K562 (cell line): ENCODE measurements at regions not wholly inside any gene's neighbourhood (a gene's known extent, or its start where the extent isn't known, plus 50 kb on each side); places are given as distances from the start of the nearest gene placed in this dataset.

Experiments
- BRCA1 ChIP-seq, 2 experiments: fragments of 450-650 bp in 1 of 2; sonication (generic) in 1 of 2; formaldehyde crosslinking in 1 of 2; IDR thresholded peaks; 2 replicates each; pipeline versions ENCODE4 v1.5.0 to v1.6.1; 2017 to 2020; ENCODE audit warnings: mild to moderate bottlenecking in 1 of 2, missing genetic modification reagents in 1 of 2
- CC2D1A ChIP-seq: fragments of 450-650 bp; IDR thresholded peaks from 2 replicates; pipeline ENCODE4 v1.6.1; 2017; ENCODE audit warnings: mild to moderate bottlenecking
- EHMT2 ChIP-seq: fragments of 450-650 bp; IDR thresholded peaks from 2 replicates; pipeline ENCODE4 v1.6.1; 2018; ENCODE audit warnings: antibody characterized with exemption
- HDAC3 ChIP-seq: fragments of 450-650 bp; IDR thresholded peaks from 2 replicates; pipeline ENCODE4 v1.6.1; 2018; ENCODE audit warnings: borderline replicate concordance, mild to moderate bottlenecking, moderate library complexity; ENCODE audit not compliant: partially characterized antibody
- NR4A1 ChIP-seq, 2 experiments: fragments of 250-450 bp in 1 of 2; fragments of 450-650 bp in 1 of 2; sonication (Bioruptor Pico) in 1 of 2; IDR thresholded peaks; 2 replicates each; pipeline versions ENCODE4 v1.4.0 to v1.6.1; 2016 to 2020; ENCODE audit warnings: mild to moderate bottlenecking in 2 of 2, missing compliant biosample characterization in 1 of 2, missing genetic modification characterization in 1 of 2, moderate library complexity in 1 of 2
- PHF21A ChIP-seq: fragments of 450-650 bp; IDR thresholded peaks from 2 replicates; pipeline ENCODE4 v1.6.1; 2017; ENCODE audit warnings: low read depth, borderline replicate concordance
- RFX1 ChIP-seq: fragments of 450-650 bp; IDR thresholded peaks from 2 replicates; pipeline ENCODE4 v1.6.1; 2016; ENCODE audit warnings: mild to moderate bottlenecking, moderate library complexity
- SIX5 ChIP-seq, 2 experiments: IDR thresholded peaks; 2 replicates each; pipeline ENCODE4 v1.6.1; 2011; ENCODE audit warnings: low read length in 2 of 2, borderline replicate concordance in 1 of 2, low read depth in 1 of 2, mild to moderate bottlenecking in 1 of 2, moderate library complexity in 1 of 2; ENCODE audit not compliant: insufficient read depth in 1 of 2
- SMAD3 ChIP-seq: fragments of 450-650 bp; formaldehyde crosslinking; conservative IDR thresholded peaks from 2 replicates; pipeline ENCODE4 v1.4.0; 2020; ENCODE audit warnings: mild to moderate bottlenecking
- SMARCC2 ChIP-seq: fragments of 450-650 bp; IDR thresholded peaks from 2 replicates; pipeline ENCODE4 v1.6.1; 2017; ENCODE audit warnings: antibody characterized with exemption, moderate library complexity, mild to moderate bottlenecking, low read depth
- TF ChIP-seq, protein P1 (sequence below), 2 experiments: fragments of 450-650 bp; formaldehyde crosslinking in 1 of 2; IDR thresholded peaks; 2 replicates each; pipeline versions ENCODE4 v1.4.0 to v1.6.1; 2014 to 2020; ENCODE audit warnings: mild to moderate bottlenecking in 2 of 2, borderline replicate concordance in 1 of 2, low read depth in 1 of 2
- TF ChIP-seq, protein P2 (sequence below): fragments of 250-450 bp; sonication (Bioruptor Pico); IDR thresholded peaks from 2 replicates; pipeline ENCODE4 v1.8.0; 2021; ENCODE audit warnings: mild to moderate bottlenecking, moderate library complexity
- TF ChIP-seq, protein P3 (sequence below): fragments of 450-650 bp; IDR thresholded peaks from 2 replicates; pipeline ENCODE4 v1.6.1; 2017; ENCODE audit warnings: mild to moderate bottlenecking, moderate library complexity

DNA sequence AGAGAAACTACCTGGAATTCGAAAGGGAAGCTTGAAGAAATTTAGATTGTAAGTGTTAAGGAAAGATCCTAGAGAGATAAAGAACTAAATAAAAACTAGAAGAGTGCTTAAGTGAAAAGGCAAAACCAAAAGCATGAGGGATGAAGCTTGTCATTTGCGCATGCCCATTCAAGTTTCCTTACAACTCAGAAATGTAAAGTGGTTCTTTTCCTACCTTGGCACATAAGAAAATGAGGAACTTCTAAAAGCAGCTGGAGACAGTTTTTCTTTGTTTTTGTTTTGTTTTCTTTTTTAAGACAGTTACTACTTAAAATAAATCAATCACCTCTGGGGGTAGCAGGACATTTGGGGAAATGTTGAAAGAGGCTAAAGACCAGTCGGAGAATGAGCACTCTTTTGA lies 1304.4 kb upstream of the PCDH7 start (continued):
- TF ChIP-seq, protein P1, sequence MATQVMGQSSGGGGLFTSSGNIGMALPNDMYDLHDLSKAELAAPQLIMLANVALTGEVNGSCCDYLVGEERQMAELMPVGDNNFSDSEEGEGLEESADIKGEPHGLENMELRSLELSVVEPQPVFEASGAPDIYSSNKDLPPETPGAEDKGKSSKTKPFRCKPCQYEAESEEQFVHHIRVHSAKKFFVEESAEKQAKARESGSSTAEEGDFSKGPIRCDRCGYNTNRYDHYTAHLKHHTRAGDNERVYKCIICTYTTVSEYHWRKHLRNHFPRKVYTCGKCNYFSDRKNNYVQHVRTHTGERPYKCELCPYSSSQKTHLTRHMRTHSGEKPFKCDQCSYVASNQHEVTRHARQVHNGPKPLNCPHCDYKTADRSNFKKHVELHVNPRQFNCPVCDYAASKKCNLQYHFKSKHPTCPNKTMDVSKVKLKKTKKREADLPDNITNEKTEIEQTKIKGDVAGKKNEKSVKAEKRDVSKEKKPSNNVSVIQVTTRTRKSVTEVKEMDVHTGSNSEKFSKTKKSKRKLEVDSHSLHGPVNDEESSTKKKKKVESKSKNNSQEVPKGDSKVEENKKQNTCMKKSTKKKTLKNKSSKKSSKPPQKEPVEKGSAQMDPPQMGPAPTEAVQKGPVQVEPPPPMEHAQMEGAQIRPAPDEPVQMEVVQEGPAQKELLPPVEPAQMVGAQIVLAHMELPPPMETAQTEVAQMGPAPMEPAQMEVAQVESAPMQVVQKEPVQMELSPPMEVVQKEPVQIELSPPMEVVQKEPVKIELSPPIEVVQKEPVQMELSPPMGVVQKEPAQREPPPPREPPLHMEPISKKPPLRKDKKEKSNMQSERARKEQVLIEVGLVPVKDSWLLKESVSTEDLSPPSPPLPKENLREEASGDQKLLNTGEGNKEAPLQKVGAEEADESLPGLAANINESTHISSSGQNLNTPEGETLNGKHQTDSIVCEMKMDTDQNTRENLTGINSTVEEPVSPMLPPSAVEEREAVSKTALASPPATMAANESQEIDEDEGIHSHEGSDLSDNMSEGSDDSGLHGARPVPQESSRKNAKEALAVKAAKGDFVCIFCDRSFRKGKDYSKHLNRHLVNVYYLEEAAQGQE (IDR thresholded peaks at IDR 0.05; ENCODE audit: borderline replicate concordance), result no peak
- TF ChIP-seq, protein P1 (CRISPR knock-in tag; IDR thresholded peaks at IDR 0.05; ENCODE audit: low read depth), result no peak
- TF ChIP-seq BRCA1 (IDR thresholded peaks at IDR 0.05) (no peak), BRCA1 (CRISPR knock-in tag; IDR thresholded peaks at IDR 0.05) (no peak), EHMT2 (no peak), SIX5 (IDR thresholded peaks at IDR 0.05; ENCODE audit: borderline replicate concordance in 1 of 2, insufficient read depth in 1 of 2, low read depth in 1 of 2, low read length in 2 of 2) (no peak), CC2D1A (no peak), SMARCC2 (no peak), RFX1 (no peak), PHF21A (no peak), HDAC3 (no peak), NR4A1 (CRISPR knock-in tag; IDR thresholded peaks at IDR 0.05) (no peak), NR4A1 (tag; IDR thresholded peaks at IDR 0.05) (no peak), SMAD3 (CRISPR knock-in tag) (no peak)
- TF ChIP-seq, protein P2, sequence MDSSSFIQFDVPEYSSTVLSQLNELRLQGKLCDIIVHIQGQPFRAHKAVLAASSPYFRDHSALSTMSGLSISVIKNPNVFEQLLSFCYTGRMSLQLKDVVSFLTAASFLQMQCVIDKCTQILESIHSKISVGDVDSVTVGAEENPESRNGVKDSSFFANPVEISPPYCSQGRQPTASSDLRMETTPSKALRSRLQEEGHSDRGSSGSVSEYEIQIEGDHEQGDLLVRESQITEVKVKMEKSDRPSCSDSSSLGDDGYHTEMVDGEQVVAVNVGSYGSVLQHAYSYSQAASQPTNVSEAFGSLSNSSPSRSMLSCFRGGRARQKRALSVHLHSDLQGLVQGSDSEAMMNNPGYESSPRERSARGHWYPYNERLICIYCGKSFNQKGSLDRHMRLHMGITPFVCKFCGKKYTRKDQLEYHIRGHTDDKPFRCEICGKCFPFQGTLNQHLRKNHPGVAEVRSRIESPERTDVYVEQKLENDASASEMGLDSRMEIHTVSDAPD (CRISPR knock-in tag), result no peak
- TF ChIP-seq, protein P3, sequence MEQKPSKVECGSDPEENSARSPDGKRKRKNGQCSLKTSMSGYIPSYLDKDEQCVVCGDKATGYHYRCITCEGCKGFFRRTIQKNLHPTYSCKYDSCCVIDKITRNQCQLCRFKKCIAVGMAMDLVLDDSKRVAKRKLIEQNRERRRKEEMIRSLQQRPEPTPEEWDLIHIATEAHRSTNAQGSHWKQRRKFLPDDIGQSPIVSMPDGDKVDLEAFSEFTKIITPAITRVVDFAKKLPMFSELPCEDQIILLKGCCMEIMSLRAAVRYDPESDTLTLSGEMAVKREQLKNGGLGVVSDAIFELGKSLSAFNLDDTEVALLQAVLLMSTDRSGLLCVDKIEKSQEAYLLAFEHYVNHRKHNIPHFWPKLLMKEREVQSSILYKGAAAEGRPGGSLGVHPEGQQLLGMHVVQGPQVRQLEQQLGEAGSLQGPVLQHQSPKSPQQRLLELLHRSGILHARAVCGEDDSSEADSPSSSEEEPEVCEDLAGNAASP, result no peak
- TF ChIP-seq, all 486 proteins: peak for 0
